HG02759 (cell line): ENCODE measurements at regions not wholly inside any gene's neighbourhood (a gene's known extent, or its start where the extent isn't known, plus 50 kb on each side); places are given as distances from the start of the nearest gene placed in this dataset.

Source experiments
- ATAC-seq: cut with Tn5 transposase; IDR thresholded peaks from one replicate; pipeline ENCODE4 v1.9.1; 2021; ENCODE audit warnings: mild to moderate bottlenecking, moderate library complexity; ENCODE audit not compliant: unreplicated experiment

GRCh38 chr5:8048920-8049319 is 180.0 kb downstream of the MTRR start:
- no peak for ATAC-seq

GRCh38 chr5:8050616-8051175 is 181.7 kb downstream of the MTRR start:
- no peak for ATAC-seq

- no peak for ATAC-seq
Measured at GRCh38 chr5:8053270-8053669, 184.3 kb downstream of the MTRR start.

GRCh38 chr5:8057769-8058168 is 188.8 kb downstream of the MTRR start:
- no peak for ATAC-seq

- no peak for ATAC-seq
Measured at GRCh38 chr5:8058616-8059190, 189.8 kb downstream of the MTRR start.

- no peak for ATAC-seq
Measured at GRCh38 chr5:8059337-8059736, 190.4 kb downstream of the MTRR start.

- ATAC-seq, result no peak
Measured at GRCh38 chr5:8060235-8060952, 191.4 kb downstream of the MTRR start.

GRCh38 chr5:8060953-8061429 is 192.0 kb downstream of the MTRR start:
- ATAC-seq, result peak; percentile 40

GRCh38 chr5:8062521-8062920 is 193.6 kb downstream of the MTRR start:
- ATAC-seq, result no peak

GRCh38 chr5:8068078-8068477 is 199.1 kb downstream of the MTRR start:
- no peak for ATAC-seq

- ATAC-seq, result no peak
Measured at GRCh38 chr5:8070138-8070537, 201.2 kb downstream of the MTRR start.

- ATAC-seq, result no peak
Measured at GRCh38 chr5:8079056-8079455, 210.1 kb downstream of the MTRR start.

- ATAC-seq, result no peak
Measured at GRCh38 chr5:8081179-8081578, 212.2 kb downstream of the MTRR start.

GRCh38 chr5:8093669-8094068 is 224.7 kb downstream of the MTRR start:
- ATAC-seq, result no peak

- ATAC-seq, result no peak
Measured at GRCh38 chr5:8094304-8094703, 225.4 kb downstream of the MTRR start.

GRCh38 chr5:8097146-8097545 is 228.2 kb downstream of the MTRR start:
- no peak for ATAC-seq

- ATAC-seq, result no peak
Measured at GRCh38 chr5:8098081-8098480, 229.1 kb downstream of the MTRR start.

GRCh38 chr5:8102714-8103113 is 233.8 kb downstream of the MTRR start:
- no peak for ATAC-seq

GRCh38 chr5:8114597-8115266 is 245.8 kb downstream of the MTRR start:
- no peak for ATAC-seq

GRCh38 chr5:8123559-8123958 is 254.6 kb downstream of the MTRR start:
- ATAC-seq, result no peak

- ATAC-seq, result no peak
Measured at GRCh38 chr5:8134609-8135008, 265.7 kb downstream of the MTRR start.

- ATAC-seq, result no peak
Measured at GRCh38 chr5:8135742-8136141, 266.8 kb downstream of the MTRR start.
